ENCODE measurements at regions not wholly inside any gene's neighbourhood (a gene's known extent, or its start where the extent isn't known, plus 50 kb on each side); places are given as distances from the start of the nearest gene placed in this dataset.
A peak's percentile ranks its signal among the peaks of the same experiment; 100 is the strongest.
"Not testable (repeated sequence)": the region's sequence is repeated elsewhere in the genome, so short reads cannot be mapped to it uniquely, and the experiment has no call there.

DNA sequence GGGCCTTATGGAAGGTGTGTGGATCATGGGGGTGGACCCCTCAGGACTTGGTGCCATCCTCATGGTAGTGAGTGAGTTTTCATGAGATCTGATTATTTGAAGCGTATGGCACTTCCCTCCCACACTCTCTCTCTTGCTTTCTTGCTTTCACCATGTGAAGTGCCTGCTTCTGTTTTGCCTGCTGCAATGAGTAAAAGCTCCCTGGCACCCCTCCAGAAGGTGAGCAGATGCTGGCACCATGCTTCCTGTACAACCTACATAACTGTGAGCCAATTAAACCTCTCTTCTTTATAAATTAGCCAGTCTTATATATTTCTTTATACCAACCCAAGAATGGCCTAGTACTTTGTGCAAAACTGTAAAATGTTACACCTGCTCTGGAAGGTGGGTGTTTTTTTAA lies 396.8 kb upstream of the HS3ST5 start:
- DNase-seq, result no peak

GRCh38 chr6:114735025-114735735 lies 392.4 kb upstream of the HS3ST5 start:
- DNase-seq, result no peak

DNA sequence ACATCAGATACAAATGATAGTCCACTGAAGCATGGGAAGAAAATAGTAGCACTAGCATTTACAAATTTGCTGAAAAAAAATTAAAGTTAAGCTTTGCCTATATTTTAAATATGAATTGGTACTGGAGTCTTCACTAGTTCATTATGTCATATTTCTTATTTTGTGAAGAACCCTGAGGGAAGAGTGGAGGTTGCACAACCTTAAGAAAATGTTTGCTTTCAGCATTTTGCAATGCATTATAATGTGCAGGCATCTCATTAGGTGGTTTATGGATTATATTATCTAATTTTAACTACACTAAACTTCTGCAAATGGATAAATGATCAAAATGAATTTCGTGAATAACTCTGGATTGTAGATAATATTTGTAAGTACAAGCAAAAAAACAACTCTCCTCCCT lies 390.8 kb upstream of the HS3ST5 start:
- DNase-seq, result no peak

- peak; percentile 83 for DNase-seq
These were observed 376.0 kb upstream of the HS3ST5 start for GRCh38 chr6:114718716-114719270.

DNA sequence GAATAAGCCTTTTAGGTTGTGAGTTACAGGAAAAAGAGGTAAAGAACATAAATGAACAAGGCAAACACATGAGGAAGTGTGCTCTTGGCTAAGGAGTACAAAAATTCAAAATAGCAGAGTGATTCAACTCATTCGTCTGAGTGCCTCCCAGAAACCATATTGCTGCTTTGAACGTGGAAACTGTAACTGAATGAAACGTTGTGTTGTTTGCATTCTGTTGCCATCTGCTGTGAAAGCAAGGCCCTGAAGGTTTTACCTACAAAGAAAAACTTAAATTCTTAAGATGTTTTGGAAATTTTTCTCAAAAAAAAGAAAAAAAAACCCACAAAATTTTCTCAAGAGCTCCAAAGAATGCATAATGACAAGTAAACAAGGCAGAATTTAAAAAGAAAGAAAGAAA lies 375.4 kb upstream of the HS3ST5 start:
- DNase-seq, result peak; percentile 29

DNA sequence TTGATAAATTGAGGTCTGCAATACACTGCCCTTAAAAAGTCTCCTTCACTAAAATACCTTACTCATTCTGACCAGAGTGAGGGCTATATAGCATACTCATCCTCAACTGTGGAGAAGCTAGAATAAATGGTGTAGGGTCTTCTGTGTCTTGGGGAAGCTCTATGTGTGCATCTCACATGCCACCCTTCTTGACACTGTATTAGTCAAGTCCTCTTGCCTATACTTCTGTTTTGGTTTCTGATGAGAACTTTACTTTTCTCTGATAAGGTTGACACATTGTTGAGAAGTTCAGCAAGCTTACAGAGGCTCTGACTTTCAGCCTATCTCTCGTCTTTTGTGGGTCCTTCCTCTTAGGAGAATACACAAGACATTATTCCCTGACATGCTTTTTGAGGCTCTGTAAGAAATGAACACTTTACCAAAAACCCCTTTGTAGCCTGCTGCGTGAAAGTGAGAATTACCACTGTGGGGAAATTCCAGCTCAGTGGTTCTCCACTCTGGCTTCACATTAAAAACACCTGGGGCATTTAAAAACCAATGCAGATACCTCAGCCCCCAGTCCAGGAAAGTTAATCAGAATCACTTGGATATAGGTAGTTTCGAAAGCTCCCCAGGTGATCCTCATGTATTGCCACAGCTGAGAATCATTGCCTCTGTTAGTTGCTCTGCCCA lies 372.1 kb upstream of the HS3ST5 start:
- DNase-seq, result no peak

- DNase-seq, result no peak
These were observed 370.9 kb upstream of the HS3ST5 start for GRCh38 chr6:114713690-114714089.

GRCh38 chr6:114712129-114712662 lies 369.4 kb upstream of the HS3ST5 start:
- DNase-seq, result no peak

- no peak for DNase-seq
These were observed 364.3 kb upstream of the HS3ST5 start for GRCh38 chr6:114707081-114707620.

DNA sequence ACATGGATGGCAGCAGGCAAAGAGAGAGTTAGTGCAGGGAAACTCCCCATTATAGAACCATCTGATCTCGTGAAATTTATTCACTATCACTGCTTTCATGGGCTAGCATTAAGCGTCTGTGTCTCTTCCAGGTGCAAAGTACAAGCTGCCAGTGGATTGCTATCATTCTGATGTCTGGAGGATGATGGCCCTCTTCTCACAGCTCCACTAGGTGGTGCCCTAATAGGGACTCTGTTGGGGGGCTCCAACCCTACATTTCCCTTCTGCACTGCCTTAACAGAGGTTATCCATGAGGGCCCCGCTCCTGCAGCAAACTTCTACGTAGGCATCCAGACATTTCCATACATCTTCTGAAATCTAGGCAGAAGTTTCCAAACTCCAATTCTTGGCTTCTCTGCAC lies 347.8 kb upstream of the HS3ST5 start:
- DNase-seq, result no peak

DNA sequence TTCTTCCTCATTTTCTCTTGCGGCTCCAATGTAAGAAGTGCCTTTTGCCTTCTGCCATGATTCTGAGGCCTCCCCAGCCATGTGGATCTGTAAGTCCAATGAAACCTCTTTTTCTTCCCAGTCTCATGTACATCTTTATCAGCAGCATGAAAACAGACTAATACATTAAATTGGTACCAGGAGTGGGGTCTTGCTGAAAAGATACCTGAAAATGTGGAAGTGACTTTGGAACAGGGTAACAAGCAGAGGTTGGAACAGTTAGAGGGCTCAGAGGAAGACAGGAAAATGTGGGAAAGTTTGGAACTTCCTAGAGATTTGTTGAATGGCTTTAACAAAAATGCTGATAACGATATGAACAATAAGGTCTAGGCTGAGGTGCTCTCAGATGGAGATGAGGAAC lies 316.7 kb upstream of the HS3ST5 start:
- DNase-seq, result no peak

DNA sequence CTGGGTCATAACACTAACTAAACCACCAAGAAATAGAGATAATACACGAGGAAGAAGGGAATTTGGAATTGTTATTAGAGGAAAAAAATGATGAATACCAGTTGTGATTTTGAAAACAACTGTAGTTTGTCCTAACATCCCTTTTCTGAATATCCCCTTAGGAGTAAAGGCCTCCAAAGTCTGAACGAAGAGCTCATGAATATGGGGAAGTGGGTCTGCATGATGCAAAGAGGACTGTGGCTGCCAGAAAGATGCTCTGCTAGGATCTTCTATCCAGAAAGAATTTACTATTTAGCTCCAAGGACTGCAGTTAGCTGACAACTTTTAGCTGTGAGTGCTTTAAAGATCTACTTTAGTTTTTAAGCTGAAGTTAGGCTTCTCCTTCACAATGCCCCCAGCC lies 308.8 kb upstream of the HS3ST5 start:
- no peak for DNase-seq

GRCh38 chr6:114650891-114651290 lies 308.1 kb upstream of the HS3ST5 start:
- DNase-seq, result no peak

- DNase-seq, result no peak
These were observed 306.5 kb upstream of the HS3ST5 start for GRCh38 chr6:114649298-114649697.

DNA sequence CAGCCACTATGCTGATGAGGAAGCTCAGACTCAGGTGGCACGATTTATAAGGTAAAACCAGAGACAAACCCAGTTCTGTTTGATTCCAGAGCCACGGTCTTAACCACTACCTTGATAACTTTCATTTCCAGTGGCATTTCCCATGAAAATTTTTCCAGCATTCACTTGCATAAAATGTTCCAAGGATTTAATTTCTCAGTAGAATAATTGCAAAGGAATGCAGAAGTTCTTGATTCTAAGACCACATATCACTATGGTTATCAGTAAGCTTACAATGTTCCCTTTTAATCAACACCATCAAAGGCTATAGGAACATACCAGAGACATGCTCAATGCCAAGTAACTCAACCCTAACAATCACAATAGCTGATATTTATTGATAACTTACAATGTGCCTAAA lies 306.0 kb upstream of the HS3ST5 start:
- DNase-seq, result no peak

DNA sequence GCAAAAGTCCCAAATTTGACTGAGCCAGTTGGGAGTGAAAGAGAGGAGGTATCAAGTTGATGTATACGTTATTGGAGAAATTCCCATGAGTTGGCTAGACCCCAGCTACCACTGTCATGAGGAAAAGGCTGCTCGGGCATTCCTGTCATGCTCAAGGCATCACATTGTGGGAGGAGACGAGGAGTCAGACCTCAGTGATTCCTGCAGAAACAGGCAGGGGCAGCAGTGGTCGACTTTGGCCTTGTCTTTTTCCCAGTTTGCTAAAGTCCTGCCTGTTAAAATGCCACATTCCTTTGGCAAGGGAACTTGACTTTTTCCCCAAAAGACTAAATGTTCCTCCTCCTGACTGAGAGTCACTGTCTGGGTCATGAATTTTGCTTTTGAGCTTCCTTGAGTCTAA lies 295.5 kb upstream of the HS3ST5 start:
- no peak for DNase-seq

DNA sequence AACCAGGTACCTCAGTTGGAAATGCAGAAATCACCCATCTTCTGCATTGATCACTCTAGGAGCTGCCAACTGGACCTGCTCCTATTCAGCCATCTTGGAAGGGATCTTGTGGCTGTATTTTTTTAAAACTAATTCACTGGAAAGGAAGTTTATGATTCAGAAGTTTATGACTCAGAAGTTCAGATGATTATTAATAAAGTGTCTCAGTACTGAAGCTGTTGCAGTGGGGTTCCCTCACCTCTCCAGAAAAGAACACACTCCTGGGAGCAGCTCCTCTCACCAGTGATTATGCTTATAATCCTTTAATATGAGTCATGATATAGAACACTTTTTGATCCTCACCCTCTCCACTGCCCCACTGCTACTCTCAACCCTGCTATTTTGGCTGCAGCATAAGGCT lies 291.2 kb upstream of the HS3ST5 start:
- no peak for DNase-seq

DNA sequence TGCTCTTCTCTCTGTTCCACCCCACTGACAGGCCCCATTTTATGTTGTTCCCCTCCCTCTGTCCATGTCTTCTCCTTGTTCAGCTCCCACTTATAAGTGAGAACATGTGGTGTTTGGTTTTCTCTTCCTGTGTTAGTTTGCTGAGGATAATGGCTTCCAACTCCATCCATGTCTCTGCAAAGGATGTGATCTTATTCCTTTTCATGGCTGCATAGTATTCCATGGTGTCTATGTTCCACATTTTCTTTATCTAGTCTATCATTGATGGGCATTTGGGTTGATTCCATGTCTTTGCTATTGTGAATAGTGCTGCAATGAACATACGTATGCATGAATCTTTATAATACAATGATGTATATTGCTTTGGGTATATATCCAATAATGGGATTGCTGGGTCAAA lies 283.4 kb upstream of the HS3ST5 start:
- DNase-seq, result not testable (repeated sequence)

DNA sequence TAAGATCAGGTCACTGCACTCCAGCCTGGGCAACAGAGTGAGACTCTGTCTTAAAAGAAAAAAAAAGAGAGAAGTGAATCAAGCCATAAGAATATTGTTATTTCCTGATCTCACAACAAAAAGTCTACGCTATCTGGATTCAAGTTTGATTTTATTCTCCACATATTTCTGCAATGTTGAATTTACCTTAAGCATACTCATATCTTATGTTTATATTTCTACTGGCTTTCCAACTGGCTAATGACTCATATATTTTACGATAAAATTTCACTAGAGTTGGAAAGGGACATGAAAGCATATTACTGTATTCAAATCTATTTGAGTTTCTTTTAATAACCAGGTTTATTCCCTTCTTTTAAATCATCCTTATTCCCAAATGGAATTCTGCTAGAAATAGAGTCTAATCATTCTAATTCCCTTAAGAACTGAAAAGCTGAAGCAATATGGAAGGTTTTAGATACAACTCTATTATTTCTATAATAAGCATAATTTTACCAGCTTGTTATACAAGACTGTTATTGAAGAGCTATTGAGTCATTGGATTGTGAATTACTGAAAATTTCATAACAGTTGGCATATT lies 276.9 kb upstream of the HS3ST5 start:
- no peak for DNase-seq

GRCh38 chr6:114611696-114612095 lies 268.9 kb upstream of the HS3ST5 start:
- DNase-seq, result no peak

- no peak for DNase-seq
These were observed 265.3 kb upstream of the HS3ST5 start for GRCh38 chr6:114608091-114608490.

DNA sequence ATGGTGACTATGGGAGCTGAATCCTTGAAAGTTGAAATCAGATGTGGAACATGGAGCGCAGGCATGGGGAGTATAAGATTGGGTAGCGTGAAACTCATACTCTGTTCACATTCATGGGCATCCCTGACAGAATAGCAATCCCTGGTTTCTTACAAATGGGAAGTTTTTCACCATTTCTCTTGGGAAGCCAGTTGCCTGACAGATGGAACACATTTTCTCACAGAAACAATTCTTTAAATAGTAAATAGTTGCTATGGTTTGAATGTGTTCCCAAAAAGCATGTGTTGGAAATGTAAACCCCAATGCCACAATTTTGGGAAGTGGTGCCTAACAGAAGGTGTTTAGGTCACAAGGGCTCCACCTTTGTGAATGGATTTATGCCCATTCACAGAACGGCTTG lies 262.8 kb upstream of the HS3ST5 start:
- no peak for DNase-seq

- no peak for DNase-seq
These were observed 257.6 kb upstream of the HS3ST5 start for GRCh38 chr6:114600381-114600780.

DNA sequence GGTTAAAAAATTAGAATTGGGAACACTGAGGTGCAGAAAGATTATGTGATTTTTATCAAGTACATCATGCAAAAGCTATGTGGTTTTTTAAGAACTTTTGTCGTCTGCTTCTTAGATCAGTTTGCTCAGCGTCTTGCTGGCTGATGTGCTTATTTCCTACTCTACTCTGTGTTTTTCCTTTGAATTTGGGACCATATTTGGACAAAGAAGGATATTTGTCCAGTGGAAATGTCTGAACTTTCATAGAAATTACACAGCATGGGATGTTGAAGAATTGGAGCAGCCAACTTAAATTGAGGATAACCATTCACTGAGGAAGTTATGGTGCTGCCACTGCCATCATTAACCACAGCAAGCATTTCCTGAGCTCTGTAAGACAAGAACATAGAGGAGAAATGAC lies 252.8 kb upstream of the HS3ST5 start:
- DNase-seq, result no peak
